ENCODE measurements at regions not wholly inside any gene's neighbourhood (a gene's known extent, or its start where the extent isn't known, plus 50 kb on each side); places are given as distances from the start of the nearest gene placed in this dataset.

DNA sequence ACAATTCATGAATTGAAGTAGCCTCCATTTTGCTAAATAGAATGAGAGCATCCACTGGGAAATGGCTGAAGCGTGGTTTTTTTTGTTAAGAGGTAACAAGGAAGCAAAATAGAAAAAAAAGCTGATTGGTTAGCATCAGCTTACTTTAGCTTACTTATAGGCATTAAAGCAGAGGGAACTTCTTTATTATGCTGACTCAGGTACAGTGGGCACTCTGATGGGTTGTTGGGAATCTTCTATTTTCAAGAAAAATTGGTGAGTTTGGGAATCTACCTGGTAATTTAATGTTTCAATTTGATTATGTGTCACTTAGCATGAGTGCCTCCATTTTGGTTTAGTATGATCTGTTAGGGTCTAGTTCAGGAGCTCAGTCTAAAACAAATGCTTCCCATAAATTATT is 289.6 kb downstream of the ANXA1 start:
- no peak overlapping the region for H3K4me2 ChIP-seq (replicated peaks; ENCODE audit: extremely low read depth, low read length, poor library complexity, severe bottlenecking)
- no peak overlapping the region for H3K4me3 ChIP-seq (replicated peaks in 1 of 3; ENCODE audit: low read depth in 2 of 3, low read length in 3 of 3)
- Mint-ChIP-seq H3K27me3 (ENCODE audit: low read depth in 3 of 3) (peaks cover 0 to 4% (median 1%) of the 10 kb centered on the region in 3 donors), H3K27ac (no peak overlapping the region), H3K4me3 (no peak overlapping the region), H3K4me1 (no peaks in the 10 kb centered on the region), H3K36me3 (no peaks in the 10 kb centered on the region), H3K9me3 (peaks cover 0 to 4% (median 0%) of the 10 kb centered on the region in 7 donors)
- no peaks in the 10 kb centered on the region for H3K27me3 ChIP-seq (ENCODE audit: control insufficient read depth in 2 of 2, insufficient read depth in 2 of 2, low read length in 2 of 2)
- H4K20me1 ChIP-seq (ENCODE audit: insufficient read depth, low read length), result no peaks in the 10 kb centered on the region
- no peak overlapping the region for H3K9ac ChIP-seq (ENCODE audit: insufficient read depth, low read length, poor library complexity, severe bottlenecking)
- H3K27ac ChIP-seq (ENCODE audit: low read depth in 1 of 2, low read length in 2 of 2), result no peak overlapping the region
- DNase-seq, result no peak
- no peaks in the 10 kb centered on the region for H3K36me3 ChIP-seq (replicated peaks in 1 of 2; ENCODE audit: control insufficient read depth in 1 of 2, insufficient read depth in 2 of 2, low read length in 2 of 2)
- no peaks in the 10 kb centered on the region for H3K4me1 ChIP-seq (ENCODE audit: control insufficient read depth in 1 of 2, insufficient read depth in 2 of 2, low read length in 2 of 2)
- no peaks in the 10 kb centered on the region for H3K9me3 ChIP-seq (replicated peaks in 1 of 2; ENCODE audit: control insufficient read depth in 1 of 2, insufficient read depth in 1 of 2, low read length in 2 of 2)
- H3K79me2 ChIP-seq (ENCODE audit: insufficient read depth, low read length), result no peaks in the 10 kb centered on the region
- TF ChIP-seq, protein P1, sequence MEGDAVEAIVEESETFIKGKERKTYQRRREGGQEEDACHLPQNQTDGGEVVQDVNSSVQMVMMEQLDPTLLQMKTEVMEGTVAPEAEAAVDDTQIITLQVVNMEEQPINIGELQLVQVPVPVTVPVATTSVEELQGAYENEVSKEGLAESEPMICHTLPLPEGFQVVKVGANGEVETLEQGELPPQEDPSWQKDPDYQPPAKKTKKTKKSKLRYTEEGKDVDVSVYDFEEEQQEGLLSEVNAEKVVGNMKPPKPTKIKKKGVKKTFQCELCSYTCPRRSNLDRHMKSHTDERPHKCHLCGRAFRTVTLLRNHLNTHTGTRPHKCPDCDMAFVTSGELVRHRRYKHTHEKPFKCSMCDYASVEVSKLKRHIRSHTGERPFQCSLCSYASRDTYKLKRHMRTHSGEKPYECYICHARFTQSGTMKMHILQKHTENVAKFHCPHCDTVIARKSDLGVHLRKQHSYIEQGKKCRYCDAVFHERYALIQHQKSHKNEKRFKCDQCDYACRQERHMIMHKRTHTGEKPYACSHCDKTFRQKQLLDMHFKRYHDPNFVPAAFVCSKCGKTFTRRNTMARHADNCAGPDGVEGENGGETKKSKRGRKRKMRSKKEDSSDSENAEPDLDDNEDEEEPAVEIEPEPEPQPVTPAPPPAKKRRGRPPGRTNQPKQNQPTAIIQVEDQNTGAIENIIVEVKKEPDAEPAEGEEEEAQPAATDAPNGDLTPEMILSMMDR (IDR thresholded peaks at IDR 0.05), result no peak
- intact Hi-C loops (cut with micrococcal nuclease), result no loop called here
- no peak overlapping the region for H2AFZ ChIP-seq (ENCODE audit: insufficient read depth, low read depth, low read length, poor library complexity, severe bottlenecking)
- no CpG with 5 or more reads among the region's 1 CpG for WGBS (ENCODE audit: insufficient coverage)

DNA sequence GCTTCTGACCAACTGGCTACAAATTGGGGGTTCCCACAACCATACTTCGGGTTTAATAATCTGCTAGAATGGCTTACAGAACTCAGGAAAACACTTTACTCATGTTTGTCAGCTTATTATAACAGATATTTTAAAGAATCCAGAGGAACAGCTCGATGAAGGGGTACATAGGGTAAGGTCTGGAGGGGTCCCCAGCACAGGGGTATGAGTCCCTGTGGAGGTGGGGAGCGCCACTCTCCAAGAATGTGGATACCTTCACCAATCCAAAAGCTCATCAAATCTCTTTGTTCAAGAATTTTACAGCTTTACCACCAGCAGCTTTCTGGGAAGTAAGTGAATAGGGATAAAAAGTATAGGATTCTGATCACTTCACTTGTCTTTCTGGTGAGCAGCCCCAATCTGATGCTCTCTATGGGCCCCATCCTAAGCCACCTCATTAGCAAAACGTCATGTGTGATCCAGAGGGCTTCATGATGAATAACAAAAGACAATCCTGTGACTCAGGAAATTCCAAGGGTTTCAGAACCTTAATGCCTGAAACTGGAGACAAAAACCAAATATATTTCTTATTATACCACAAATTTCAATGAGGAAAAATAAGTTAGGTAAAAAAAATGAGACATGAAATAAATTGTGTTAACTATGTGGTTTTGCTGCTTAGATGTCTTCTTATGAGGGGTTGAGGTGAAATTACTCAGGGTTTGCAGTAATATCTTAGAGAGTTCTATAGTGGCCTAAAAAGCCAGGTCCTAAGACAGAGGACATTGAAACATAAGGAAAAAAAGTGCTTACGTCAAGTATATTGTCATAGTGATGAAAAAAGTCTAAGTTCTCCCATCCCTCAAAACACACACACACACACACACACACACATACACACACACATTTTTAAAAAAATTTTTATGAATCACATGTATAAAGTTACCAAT is 290.5 kb downstream of the ANXA1 start:
- H3K36me3 ChIP-seq (replicated peaks in 1 of 2; ENCODE audit: control insufficient read depth in 1 of 2, insufficient read depth in 2 of 2, low read length in 2 of 2), result no peaks in the 10 kb centered on the region
- no peak overlapping the region for H3K4me2 ChIP-seq (replicated peaks; ENCODE audit: extremely low read depth, low read length, poor library complexity, severe bottlenecking)
- no CpG with 5 or more reads among the region's 5 CpGs for WGBS (ENCODE audit: insufficient coverage)
- H4K20me1 ChIP-seq (ENCODE audit: insufficient read depth, low read length), result no peaks in the 10 kb centered on the region
- no peaks in the 10 kb centered on the region for H3K27me3 ChIP-seq (ENCODE audit: control insufficient read depth in 2 of 2, insufficient read depth in 2 of 2, low read length in 2 of 2)
- no peak overlapping the region for H3K27ac ChIP-seq (ENCODE audit: low read depth in 1 of 2, low read length in 2 of 2)
- no peak overlapping the region for H2AFZ ChIP-seq (ENCODE audit: insufficient read depth, low read depth, low read length, poor library complexity, severe bottlenecking)
- TF ChIP-seq, protein P1 (IDR thresholded peaks at IDR 0.05), result no peak
- no peak overlapping the region for H3K4me3 Mint-ChIP-seq
- H3K9ac ChIP-seq (ENCODE audit: insufficient read depth, low read length, poor library complexity, severe bottlenecking), result no peak overlapping the region
- peaks cover 0 to 4% (median 1%) of the 10 kb centered on the region in 3 donors for H3K27me3 Mint-ChIP-seq (ENCODE audit: low read depth in 3 of 3)
- peaks cover 0 to 4% (median 0%) of the 10 kb centered on the region in 7 donors for H3K9me3 Mint-ChIP-seq
- H3K4me1 Mint-ChIP-seq, result no peaks in the 10 kb centered on the region
- no peaks in the 10 kb centered on the region for H3K4me1 ChIP-seq (ENCODE audit: control insufficient read depth in 1 of 2, insufficient read depth in 2 of 2, low read length in 2 of 2)
- H3K4me3 ChIP-seq (replicated peaks in 1 of 3; ENCODE audit: low read depth in 2 of 3, low read length in 3 of 3), result no peak overlapping the region
- no peaks in the 10 kb centered on the region for H3K79me2 ChIP-seq (ENCODE audit: insufficient read depth, low read length)
- no peak overlapping the region for H3K27ac Mint-ChIP-seq
- no peak for DNase-seq
- no peaks in the 10 kb centered on the region for H3K36me3 Mint-ChIP-seq
- no peaks in the 10 kb centered on the region for H3K9me3 ChIP-seq (replicated peaks in 1 of 2; ENCODE audit: control insufficient read depth in 1 of 2, insufficient read depth in 1 of 2, low read length in 2 of 2)
- intact Hi-C loops (cut with micrococcal nuclease), result no loop called here

Measured in CD14-positive monocyte (primary cell).